ENCODE measurements at regions not wholly inside any gene's neighbourhood (a gene's known extent, or its start where the extent isn't known, plus 50 kb on each side); places are given as distances from the start of the nearest gene placed in this dataset.

GRCh38 chr2:71933467-71934319, 214.0 kb downstream of the CYP26B1 start:
- peak in 1 of 6 experiments; percentile 10 for TF ChIP-seq CTCF (IDR thresholded peaks at IDR 0.05)
- no peak for TF ChIP-seq POLR2A (IDR thresholded peaks at IDR 0.05)
- no peak for TF ChIP-seq EP300 (IDR thresholded peaks at IDR 0.05)
- no peak overlapping the region for H3K4me3 ChIP-seq
- WGBS, 2 donors = 74 to 77% methylated on average over 8 of the region's 8 CpGs
- H3K4me1 ChIP-seq = peaks cover 0 to 6% (median 2%) of the 10 kb centered on the region in 4 donors
- ATAC-seq (ENCODE audit: low FRiP score in 2 of 2) (no peak), DNase-seq (no peak)
- H3K9me3 ChIP-seq = no peaks in the 10 kb centered on the region
- H3K27me3 ChIP-seq = no peaks in the 10 kb centered on the region
- H3K27ac ChIP-seq = no peak overlapping the region
- no peaks in the 10 kb centered on the region for H3K36me3 ChIP-seq

GRCh38 chr2:71932780-71933466, 214.7 kb downstream of the CYP26B1 start:
- H3K27ac ChIP-seq = no peak overlapping the region
- TF ChIP-seq POLR2AphosphoS5 (IDR thresholded peaks at IDR 0.05) = no peak
- TF ChIP-seq CTCF (IDR thresholded peaks at IDR 0.05) = no peak
- TF ChIP-seq EP300 (IDR thresholded peaks at IDR 0.05) = no peak
- no peak for TF ChIP-seq POLR2A (IDR thresholded peaks at IDR 0.05)
- WGBS, 2 donors = 81 to 90% methylated on average over 8 to 12 of the region's 13 CpGs
- DNase-seq = no peak
- H3K4me3 ChIP-seq = no peak overlapping the region
- peaks cover 0 to 6% (median 2%) of the 10 kb centered on the region in 4 donors for H3K4me1 ChIP-seq
- no peaks in the 10 kb centered on the region for H3K9me3 ChIP-seq
- H3K27me3 ChIP-seq = no peaks in the 10 kb centered on the region
- no peak for ATAC-seq (ENCODE audit: low FRiP score in 2 of 2)
- H3K36me3 ChIP-seq = no peaks in the 10 kb centered on the region

GRCh38 chr2:71932037-71932779, 215.5 kb downstream of the CYP26B1 start:
- no peak for ATAC-seq (ENCODE audit: low FRiP score in 2 of 2)
- Histone ChIP-seq H3K27me3 (no peaks in the 10 kb centered on the region), H3K36me3 (no peaks in the 10 kb centered on the region), H3K9me3 (no peaks in the 10 kb centered on the region), H3K27ac (no peak overlapping the region), H3K4me3 (no peak overlapping the region), H3K4me1 (peaks cover 0 to 6% (median 2%) of the 10 kb centered on the region in 4 donors)
- no peak for TF ChIP-seq CTCF (IDR thresholded peaks at IDR 0.05)
- no peak for TF ChIP-seq POLR2AphosphoS5 (IDR thresholded peaks at IDR 0.05)
- TF ChIP-seq EP300 (IDR thresholded peaks at IDR 0.05) = no peak
- TF ChIP-seq POLR2A (IDR thresholded peaks at IDR 0.05) = no peak
- WGBS, 2 donors = 89 to 93% methylated on average over 12 to 13 of the region's 13 CpGs
- DNase-seq = no peak

GRCh38 chr2:71930049-71930681, 217.5 kb downstream of the CYP26B1 start:
- no peaks in the 10 kb centered on the region for H3K36me3 ChIP-seq
- H3K4me3 ChIP-seq = no peak overlapping the region
- H3K9me3 ChIP-seq = no peaks in the 10 kb centered on the region
- H3K27ac ChIP-seq = no peak overlapping the region
- 66 to 78% methylated on average over 11 to 12 of the region's 12 CpGs for WGBS, 2 donors
- H3K27me3 ChIP-seq = no peaks in the 10 kb centered on the region
- DNase-seq = no peak
- H3K4me1 ChIP-seq = peaks cover 0 to 6% (median 2%) of the 10 kb centered on the region in 4 donors
- TF ChIP-seq CTCF (IDR thresholded peaks at IDR 0.05) (no peak), POLR2A (IDR thresholded peaks at IDR 0.05) (no peak), POLR2AphosphoS5 (IDR thresholded peaks at IDR 0.05) (no peak), EP300 (IDR thresholded peaks at IDR 0.05) (no peak)
- no peak for ATAC-seq (ENCODE audit: low FRiP score in 2 of 2)
